Vagina (tissue), 2 donors: ENCODE measurements at regions not wholly inside any gene's neighbourhood (a gene's known extent, or its start where the extent isn't known, plus 50 kb on each side); places are given as distances from the start of the nearest gene placed in this dataset.

ENCODE experiments used
- POLR2A ChIP-seq, 2 donors: fragments of 450-650 bp; IDR thresholded peaks; one replicate each; pipeline ENCODE4 v1.6.1; 2017; ENCODE audit warnings: antibody characterized with exemption in 2 of 2, mild to moderate bottlenecking in 2 of 2, moderate library complexity in 2 of 2
- POLR2AphosphoS5 ChIP-seq, 2 donors: sonication (generic); formaldehyde crosslinking; IDR thresholded peaks; one replicate each; pipeline ENCODE4 v1.9.0; 2017; ENCODE audit warnings: antibody characterized with exemption in 2 of 2, mild to moderate bottlenecking in 2 of 2, low read depth in 1 of 2; ENCODE audit not compliant: insufficient read depth in 1 of 2

DNA sequence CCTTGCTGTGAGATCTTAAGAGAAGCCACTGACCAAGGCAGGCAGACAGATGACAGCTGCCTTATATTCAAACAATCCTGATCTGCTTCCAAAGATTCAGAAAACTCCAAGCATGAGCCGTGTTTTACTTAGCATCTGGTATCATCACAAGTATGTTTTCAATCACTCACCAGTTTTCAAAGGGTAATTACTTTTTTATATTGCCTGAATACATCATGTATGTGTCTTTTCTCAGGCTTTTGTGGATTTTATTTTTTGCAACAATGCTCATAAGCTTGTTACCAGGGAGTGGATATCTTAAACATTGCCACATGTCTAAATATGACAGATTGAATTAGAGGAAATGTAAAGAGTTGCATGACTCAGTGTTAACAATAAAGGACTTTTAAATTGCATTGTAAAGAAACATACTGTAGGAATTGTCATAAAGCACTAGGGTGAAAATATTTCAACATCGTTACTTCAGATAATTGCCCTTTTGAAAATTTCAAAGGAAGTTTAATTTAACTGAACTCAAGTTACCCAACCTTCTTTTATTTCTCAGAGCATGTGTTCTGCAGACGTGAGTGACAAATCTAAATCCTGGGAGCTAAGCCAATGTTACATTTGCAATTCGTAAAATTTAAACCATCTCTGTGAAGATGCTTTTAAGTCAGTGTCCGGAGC is 326.1 kb downstream of the PLK2 start:
- TF ChIP-seq POLR2A (IDR thresholded peaks at IDR 0.05) (no peak), POLR2AphosphoS5 (IDR thresholded peaks at IDR 0.05; ENCODE audit: insufficient read depth in 1 of 2, low read depth in 1 of 2) (no peak)
